H9 (cell line): ENCODE measurements at regions not wholly inside any gene's neighbourhood (a gene's known extent, or its start where the extent isn't known, plus 50 kb on each side); places are given as distances from the start of the nearest gene placed in this dataset.

Experiments
- DNase-seq: peaks from one replicate; pipeline ENCODE4 v3.0.0-alpha.2; 2017
- H2AFZ ChIP-seq: one replicate; pipeline ENCODE4 v1.6.1; 2013; ENCODE audit warnings: mild to moderate bottlenecking, low read length, control low read depth, moderate library complexity
- H2AK5ac ChIP-seq: 2 replicates; pipeline ENCODE4 v1.6.1; 2013; ENCODE audit warnings: low read length, control low read depth, mixed read lengths; ENCODE audit not compliant: insufficient read length
- H2BK120ac ChIP-seq: one replicate; pipeline ENCODE4 v1.6.1; 2013; ENCODE audit warnings: low read depth, mild to moderate bottlenecking, low read length, control low read depth, inconsistent platforms; ENCODE audit not compliant: poor library complexity, severe bottlenecking
- H2BK12ac ChIP-seq: 2 replicates; pipeline ENCODE4 v1.6.1; 2013; ENCODE audit warnings: low read length, control low read depth, mixed read lengths, low read depth; ENCODE audit not compliant: insufficient read length
- H2BK15ac ChIP-seq: 2 replicates; pipeline ENCODE4 v1.6.1; 2013; ENCODE audit warnings: low read depth, low read length, control low read depth
- H2BK20ac ChIP-seq: one replicate; pipeline ENCODE4 v1.6.1; 2013; ENCODE audit warnings: low read depth, mild to moderate bottlenecking, low read length, control low read depth, inconsistent platforms; ENCODE audit not compliant: poor library complexity, severe bottlenecking
- H2BK5ac ChIP-seq: 2 replicates; pipeline ENCODE4 v1.6.1; 2013; ENCODE audit warnings: low read length, control low read depth, mixed read lengths; ENCODE audit not compliant: insufficient read length
- H3K14ac ChIP-seq: 2 replicates; pipeline ENCODE4 v1.6.1; 2013; ENCODE audit warnings: low read length, control low read depth; ENCODE audit not compliant: insufficient read depth
- H3K18ac ChIP-seq: 2 replicates; pipeline ENCODE4 v1.6.1; 2013; ENCODE audit warnings: low read depth, mild to moderate bottlenecking, mixed read lengths, low read length, control low read depth; ENCODE audit not compliant: insufficient read length
- H3K23ac ChIP-seq: 2 replicates; pipeline ENCODE4 v1.6.1; 2013; ENCODE audit warnings: low read length, control low read depth, mixed read lengths, low read depth; ENCODE audit not compliant: insufficient read length
- H3K23me2 ChIP-seq: 2 replicates; pipeline ENCODE4 v1.6.1; 2013; ENCODE audit warnings: low read depth, mild to moderate bottlenecking, mixed read lengths, low read length, control low read depth; ENCODE audit not compliant: insufficient read length, poor library complexity, severe bottlenecking
- H3K27ac ChIP-seq: 2 replicates; pipeline ENCODE4 v1.5.1; 2013; ENCODE audit warnings: low read length, control low read depth, mixed read lengths, low read depth; ENCODE audit not compliant: insufficient read length
- H3K27me3 ChIP-seq: 2 replicates; pipeline ENCODE4 v1.6.1; 2013; ENCODE audit warnings: low read length, control low read depth, inconsistent platforms; ENCODE audit not compliant: insufficient read depth
- H3K4ac ChIP-seq: 2 replicates; pipeline ENCODE4 v1.6.1; 2013; ENCODE audit warnings: low read depth, mild to moderate bottlenecking, control low read depth, inconsistent platforms, low read length, moderate library complexity
- H3K4me1 ChIP-seq: 2 replicates; pipeline ENCODE4 v1.6.1; 2013; ENCODE audit warnings: low read length, control low read depth, inconsistent platforms; ENCODE audit not compliant: insufficient read depth
- H3K4me2 ChIP-seq: 2 replicates; pipeline ENCODE4 v1.6.1; 2013; ENCODE audit warnings: low read length, control low read depth, mixed read lengths; ENCODE audit not compliant: insufficient read length, insufficient read depth
- H3K56ac ChIP-seq: 2 replicates; pipeline ENCODE4 v1.6.1; 2013; ENCODE audit warnings: low read depth, mild to moderate bottlenecking, mixed read lengths, low read length, control low read depth; ENCODE audit not compliant: insufficient read length
- H3K79me1 ChIP-seq: 2 replicates; pipeline ENCODE4 v1.6.1; 2013; ENCODE audit warnings: low read depth, mild to moderate bottlenecking, moderate library complexity, low read length, control low read depth, inconsistent platforms; ENCODE audit not compliant: insufficient read depth, poor library complexity, severe bottlenecking
- H3K79me2 ChIP-seq: 2 replicates; pipeline ENCODE4 v1.6.1; 2013; ENCODE audit warnings: low read length, control low read depth, inconsistent platforms; ENCODE audit not compliant: insufficient read depth
- H3K9ac ChIP-seq: 2 replicates; pipeline ENCODE4 v1.6.1; 2013; ENCODE audit warnings: low read length, control low read depth, mixed read lengths; ENCODE audit not compliant: insufficient read length; ENCODE audit errors: extremely low read depth
- H3K9me3 ChIP-seq: one replicate; pipeline ENCODE4 v1.6.1; 2013; ENCODE audit warnings: low read depth, low read length, inconsistent platforms; ENCODE audit not compliant: control insufficient read depth
- H3T11ph ChIP-seq: one replicate; pipeline ENCODE4 v1.6.1; 2013; ENCODE audit warnings: mild to moderate bottlenecking, low read length, control low read depth, inconsistent platforms
- H4K20me1 ChIP-seq: one replicate; pipeline ENCODE4 v1.6.1; 2013; ENCODE audit not compliant: control insufficient read depth, insufficient read length, insufficient read depth
- H4K5ac ChIP-seq: 2 replicates; pipeline ENCODE4 v1.6.1; 2013; ENCODE audit warnings: low read depth, mild to moderate bottlenecking, mixed read lengths, low read length, control low read depth; ENCODE audit not compliant: insufficient read length
- H4K8ac ChIP-seq: replicated peaks from 2 replicates; pipeline ENCODE4 v1.6.1; 2013; ENCODE audit warnings: low read length, control low read depth, mixed read lengths, low read depth; ENCODE audit not compliant: insufficient read length
- H4K91ac ChIP-seq: 2 replicates; pipeline ENCODE4 v1.6.1; 2013; ENCODE audit warnings: low read depth, mild to moderate bottlenecking, moderate library complexity, mixed read lengths, low read length, control low read depth; ENCODE audit not compliant: insufficient read length
- H3K27ac Mint-ChIP-seq, 3 experiments: 2 replicates in 2 of 3; 3 replicates in 1 of 3; pipeline ENCODE4 v1.8.0; 2020 to 2021; ENCODE audit warnings: mixed read lengths in 3 of 3, mild to moderate bottlenecking in 1 of 3, moderate library complexity in 1 of 3
- H3K27me3 Mint-ChIP-seq: 2 replicates; pipeline ENCODE4 v1.8.0; 2021; ENCODE audit warnings: low read depth, mild to moderate bottlenecking, moderate library complexity, mixed read lengths
- H3K36me3 Mint-ChIP-seq, 3 experiments: 2 replicates in 2 of 3; 3 replicates in 1 of 3; pipeline ENCODE4 v1.8.0; 2020 to 2021; ENCODE audit warnings: low read depth in 3 of 3, mixed read lengths in 3 of 3; ENCODE audit not compliant: insufficient read depth in 1 of 3
- H3K4me1 Mint-ChIP-seq, 2 experiments: 2 replicates each; pipeline ENCODE4 v1.8.0; 2020; ENCODE audit warnings: mixed read lengths in 2 of 2
- H3K4me3 Mint-ChIP-seq, 2 experiments: 2 replicates in 1 of 2; 3 replicates in 1 of 2; pipeline ENCODE4 v1.8.0; 2020 to 2021; ENCODE audit warnings: mild to moderate bottlenecking in 2 of 2, mixed read lengths in 2 of 2, moderate library complexity in 1 of 2
- H3K9me3 Mint-ChIP-seq, 2 experiments: 2 replicates in 1 of 2; 3 replicates in 1 of 2; pipeline ENCODE4 v1.8.0; 2020; ENCODE audit warnings: mild to moderate bottlenecking in 2 of 2, mixed read lengths in 2 of 2, moderate library complexity in 1 of 2
- CTCF ChIP-seq: fragments of 200-600 bp; sonication (generic); conservative IDR thresholded peaks from 3 replicates; pipeline ENCODE4 v1.8.0; 2021; ENCODE audit warnings: antibody characterized with exemption, mild to moderate bottlenecking
- WGBS: extraction: QIAGEN DNeasy Blood & Tissue Kit; methylation state at CpG from one replicate; pipeline ENCODE4 v1.1.7; 2013; ENCODE audit warnings: missing lambda C conversion rate, low lambda C conversion rate, mixed read lengths; ENCODE audit not compliant: insufficient read length; ENCODE audit errors: extremely low coverage; 5-methylcytosine and 5-hydroxymethylcytosine counted together

DNA sequence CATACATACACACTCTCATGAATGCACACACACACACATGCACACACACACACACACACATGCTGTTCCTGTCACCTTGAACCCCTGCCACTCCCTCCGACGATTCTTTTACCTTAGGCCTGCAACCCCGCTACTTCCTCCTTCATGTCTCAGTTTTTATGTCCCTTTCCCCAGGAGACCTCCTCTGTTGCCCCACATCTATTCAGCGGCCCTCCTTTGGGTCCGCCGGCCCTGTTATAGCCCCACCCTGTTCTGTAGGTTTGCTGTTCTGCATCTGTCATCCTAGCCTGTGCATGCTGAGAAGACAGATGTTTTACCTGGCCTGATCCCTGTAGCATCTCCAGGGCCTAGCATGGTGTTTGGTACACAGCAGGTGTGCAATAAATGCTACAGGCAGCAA lies 161.6 kb upstream of the PCBD1 start:
- no peak overlapping the region for H2BK12ac ChIP-seq
- no peak overlapping the region for H3T11ph ChIP-seq
- no peak overlapping the region for H4K5ac ChIP-seq
- H3K56ac ChIP-seq = no peak overlapping the region
- H4K91ac ChIP-seq = no peak overlapping the region
- Mint-ChIP-seq H3K4me1 (peaks cover under 1 to 3% of the 10 kb centered on the region in 2 experiments), H3K36me3 (no peaks in the 10 kb centered on the region), H3K4me3 (no peak overlapping the region), H3K27me3 (peaks cover 5% of the 10 kb centered on the region), H3K9me3 (peaks cover 0 to 4% of the 10 kb centered on the region in 2 experiments; a peak in 1 of 5 replicates), H3K27ac (no peak overlapping the region)
- no peaks in the 10 kb centered on the region for H3K27me3 ChIP-seq
- no peaks in the 10 kb centered on the region for H3K4me1 ChIP-seq
- no peaks in the 10 kb centered on the region for H3K23me2 ChIP-seq
- no peak overlapping the region for H2BK5ac ChIP-seq
- H2BK20ac ChIP-seq = no peak overlapping the region
- no peak overlapping the region for H4K8ac ChIP-seq
- no peaks in the 10 kb centered on the region for H3K79me1 ChIP-seq
- H2AK5ac ChIP-seq = no peak overlapping the region
- no peak overlapping the region for H2BK15ac ChIP-seq
- H4K20me1 ChIP-seq = peaks cover 4% of the 10 kb centered on the region
- DNase-seq = no peak
- H3K9me3 ChIP-seq = no peaks in the 10 kb centered on the region
- no peak overlapping the region for H2AFZ ChIP-seq
- no peak overlapping the region for H3K4ac ChIP-seq
- H3K4me2 ChIP-seq = no peak overlapping the region
- no peak overlapping the region for H3K14ac ChIP-seq
- H3K27ac ChIP-seq = no peak overlapping the region
- H3K18ac ChIP-seq = no peak overlapping the region
- H3K23ac ChIP-seq = no peak overlapping the region
- no peak for TF ChIP-seq CTCF
- WGBS = no CpG with 5 or more reads among the region's 6 CpGs
- no peak overlapping the region for H2BK120ac ChIP-seq
- H3K79me2 ChIP-seq = no peaks in the 10 kb centered on the region
- H3K9ac ChIP-seq = no peak overlapping the region
